GM12864 (cell line): ENCODE measurements at regions not wholly inside any gene's neighbourhood (a gene's known extent, or its start where the extent isn't known, plus 50 kb on each side); places are given as distances from the start of the nearest gene placed in this dataset.
"Not testable (repeated sequence)": the region's sequence is repeated elsewhere in the genome, so short reads cannot be mapped to it uniquely, and the experiment has no call there.

ENCODE experiments used
- DNase-seq: peaks from one replicate; pipeline ENCODE4 v3.0.0-alpha.2; 2011; ENCODE audit warnings: low read depth
- H3K4me3 ChIP-seq: 2 replicates; pipeline ENCODE4 v1.5.1; 2011; ENCODE audit warnings: mild to moderate bottlenecking, low read depth, low read length, control low read depth
- TF ChIP-seq, protein P1 (sequence below): IDR thresholded peaks from 2 replicates; pipeline ENCODE4 v1.5.1; 2011; ENCODE audit warnings: low read depth, mild to moderate bottlenecking, moderate library complexity, low read length, control low read depth, inconsistent platforms; ENCODE audit errors: missing control alignments

DNA sequence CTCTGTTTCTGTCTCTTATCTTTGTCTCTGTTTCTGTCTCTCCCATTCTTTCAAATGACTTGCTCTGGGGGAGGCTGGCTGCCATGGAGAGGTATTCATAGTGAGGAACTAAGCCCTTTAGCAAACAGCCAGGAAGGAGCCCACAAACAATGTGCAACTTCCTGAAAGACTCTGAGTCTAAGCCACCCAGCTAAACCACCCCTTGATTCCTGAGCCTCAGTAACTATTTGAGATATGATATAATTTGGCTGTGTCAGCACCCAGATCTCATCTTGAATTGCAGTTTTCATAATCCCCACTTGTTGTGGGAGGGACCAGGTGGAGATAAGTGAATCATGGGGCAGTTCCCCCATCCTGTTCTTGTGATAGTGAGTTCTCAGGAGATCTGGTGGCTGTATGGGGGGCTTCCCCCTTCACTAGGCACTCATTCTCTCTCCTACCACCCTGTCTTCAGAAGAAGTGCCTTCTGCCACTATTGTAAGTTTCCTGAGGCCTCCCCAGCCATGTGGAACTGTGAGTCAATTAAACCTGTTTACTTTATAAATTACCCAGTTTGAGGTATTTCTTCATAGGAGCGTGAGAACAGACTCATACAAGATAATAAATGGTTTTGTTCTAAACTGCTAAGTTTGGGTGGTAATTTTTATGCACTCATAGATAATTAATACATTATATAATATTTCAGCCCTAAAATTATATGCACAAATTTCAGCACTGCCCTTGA, 121.2 kb upstream of the FOXP2 start:
- TF ChIP-seq, protein P1, sequence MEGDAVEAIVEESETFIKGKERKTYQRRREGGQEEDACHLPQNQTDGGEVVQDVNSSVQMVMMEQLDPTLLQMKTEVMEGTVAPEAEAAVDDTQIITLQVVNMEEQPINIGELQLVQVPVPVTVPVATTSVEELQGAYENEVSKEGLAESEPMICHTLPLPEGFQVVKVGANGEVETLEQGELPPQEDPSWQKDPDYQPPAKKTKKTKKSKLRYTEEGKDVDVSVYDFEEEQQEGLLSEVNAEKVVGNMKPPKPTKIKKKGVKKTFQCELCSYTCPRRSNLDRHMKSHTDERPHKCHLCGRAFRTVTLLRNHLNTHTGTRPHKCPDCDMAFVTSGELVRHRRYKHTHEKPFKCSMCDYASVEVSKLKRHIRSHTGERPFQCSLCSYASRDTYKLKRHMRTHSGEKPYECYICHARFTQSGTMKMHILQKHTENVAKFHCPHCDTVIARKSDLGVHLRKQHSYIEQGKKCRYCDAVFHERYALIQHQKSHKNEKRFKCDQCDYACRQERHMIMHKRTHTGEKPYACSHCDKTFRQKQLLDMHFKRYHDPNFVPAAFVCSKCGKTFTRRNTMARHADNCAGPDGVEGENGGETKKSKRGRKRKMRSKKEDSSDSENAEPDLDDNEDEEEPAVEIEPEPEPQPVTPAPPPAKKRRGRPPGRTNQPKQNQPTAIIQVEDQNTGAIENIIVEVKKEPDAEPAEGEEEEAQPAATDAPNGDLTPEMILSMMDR, result no peak
- H3K4me3 ChIP-seq, result no peak overlapping the region
- DNase-seq, result no peak

DNA sequence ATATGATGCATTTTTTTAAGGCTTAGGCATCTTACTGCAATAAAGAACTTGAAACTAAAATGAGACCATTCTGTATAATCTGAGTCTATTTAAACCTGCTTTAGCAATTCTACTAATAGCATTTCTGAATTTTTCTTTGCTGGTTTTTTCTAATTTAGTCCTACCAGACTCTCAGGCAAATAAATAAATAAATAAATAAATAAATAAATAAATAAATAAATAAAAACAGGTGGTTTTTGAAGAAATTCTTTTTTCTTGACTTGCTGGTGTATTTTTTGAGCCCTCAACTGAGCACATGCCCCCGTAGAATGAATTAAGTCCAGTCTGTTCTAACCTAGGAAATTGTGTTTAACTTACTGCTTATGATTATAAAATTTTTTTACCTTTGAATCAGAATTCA, 134.7 kb upstream of the FOXP2 start:
- H3K4me3 ChIP-seq, result no peak overlapping the region
- no peak for DNase-seq
- TF ChIP-seq, protein P1, result no peak

- TF ChIP-seq, protein P1, result no peak
- no peak overlapping the region for H3K4me3 ChIP-seq
- DNase-seq, result no peak
These were observed 141.4 kb upstream of the FOXP2 start for GRCh38 chr7:114273218-114273617.

DNA sequence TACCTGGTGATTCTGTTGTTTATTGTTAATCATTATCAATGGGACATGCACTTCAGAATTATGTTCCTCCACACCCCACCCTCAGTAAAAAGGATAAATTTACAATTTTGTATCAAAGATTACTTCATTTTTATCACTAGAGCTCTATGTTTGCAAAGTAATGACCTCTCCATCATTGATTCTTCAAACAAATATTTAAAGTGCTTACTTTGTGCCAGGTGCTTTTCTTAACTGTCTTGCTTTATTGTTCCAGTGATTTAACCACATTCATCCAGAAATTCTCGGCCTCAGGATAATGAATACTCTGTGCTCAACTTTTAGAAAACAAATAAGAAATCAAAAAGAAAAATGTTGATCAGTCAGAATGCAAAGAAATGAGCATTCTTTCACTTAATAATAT, 144.9 kb upstream of the FOXP2 start:
- no peak for DNase-seq
- TF ChIP-seq, protein P1, result no peak
- H3K4me3 ChIP-seq, result no peak overlapping the region

DNA sequence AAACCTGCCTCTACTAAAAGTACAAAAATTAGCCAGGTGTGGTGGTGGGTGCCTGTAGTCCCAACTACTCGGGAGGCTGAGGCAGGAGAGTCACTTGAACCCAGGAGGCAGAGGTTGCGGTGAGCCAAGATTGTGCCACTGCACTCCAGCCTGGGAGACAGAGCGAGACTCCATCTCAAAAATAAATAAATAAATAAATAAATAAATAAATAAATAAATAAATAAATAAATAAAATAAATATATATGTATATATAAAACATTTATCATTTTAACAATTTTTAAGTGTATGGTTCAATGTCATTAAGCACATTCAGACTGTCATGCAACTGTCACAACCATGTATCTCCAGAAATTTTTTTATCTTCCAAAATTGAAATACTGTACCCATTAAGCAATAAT, 147.1 kb upstream of the FOXP2 start:
- not testable (repeated sequence) for DNase-seq, H3K4me3 ChIP-seq

DNA sequence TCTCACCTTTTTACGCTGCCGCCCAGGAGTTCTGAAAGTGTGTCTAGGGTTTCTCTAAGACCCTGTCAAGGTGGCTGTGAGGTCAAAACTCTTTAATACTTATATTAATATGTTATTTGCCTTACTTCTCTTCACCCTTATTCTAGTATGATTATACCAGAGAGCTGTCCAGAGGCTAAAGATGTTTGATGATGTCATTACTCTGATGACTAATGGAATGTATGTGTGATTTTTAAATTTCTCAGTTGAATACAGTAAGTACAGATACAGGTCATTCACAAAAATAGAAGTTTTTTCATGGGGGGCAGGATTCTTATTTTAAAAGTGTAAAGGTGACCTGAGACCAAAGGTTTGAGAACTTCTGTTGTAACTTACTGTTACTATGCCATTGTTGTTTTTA, 150.6 kb upstream of the FOXP2 start:
- no peak for DNase-seq
- TF ChIP-seq, protein P1, result no peak
- H3K4me3 ChIP-seq, result no peak overlapping the region

DNA sequence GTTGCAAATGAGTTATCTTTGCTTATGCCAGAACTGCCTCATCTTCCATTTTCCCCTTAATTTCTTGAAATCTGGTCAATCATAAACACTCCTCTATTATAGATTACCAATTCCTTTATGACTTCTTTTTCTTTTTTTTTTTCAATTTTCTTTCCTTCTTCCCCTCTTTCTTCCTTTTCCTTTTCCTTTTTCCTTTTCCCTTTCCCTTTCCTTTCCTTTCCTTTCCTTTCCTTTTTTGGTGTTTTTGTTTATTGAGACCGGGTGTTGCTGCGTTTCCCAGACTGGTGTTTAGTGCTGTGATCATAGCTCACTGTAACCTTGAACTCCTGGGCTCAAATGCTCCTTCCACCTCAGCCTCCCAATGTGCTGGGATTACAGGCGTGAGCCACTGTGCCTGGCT, 151.4 kb upstream of the FOXP2 start:
- no peak for DNase-seq
- no peak overlapping the region for H3K4me3 ChIP-seq
- TF ChIP-seq, protein P1, result no peak
